HG03196 (cell line): ENCODE measurements at regions not wholly inside any gene's neighbourhood (a gene's known extent, or its start where the extent isn't known, plus 50 kb on each side); places are given as distances from the start of the nearest gene placed in this dataset.
A peak's percentile ranks its signal among the peaks of the same experiment; 100 is the strongest.

Source experiments
- ATAC-seq: cut with Tn5 transposase; IDR thresholded peaks from one replicate; pipeline ENCODE4 v1.9.1; 2021; ENCODE audit not compliant: unreplicated experiment

- no peak for ATAC-seq
Measured at GRCh38 chr1:118366286-118366685, 181.3 kb upstream of the SPAG17 start.

DNA sequence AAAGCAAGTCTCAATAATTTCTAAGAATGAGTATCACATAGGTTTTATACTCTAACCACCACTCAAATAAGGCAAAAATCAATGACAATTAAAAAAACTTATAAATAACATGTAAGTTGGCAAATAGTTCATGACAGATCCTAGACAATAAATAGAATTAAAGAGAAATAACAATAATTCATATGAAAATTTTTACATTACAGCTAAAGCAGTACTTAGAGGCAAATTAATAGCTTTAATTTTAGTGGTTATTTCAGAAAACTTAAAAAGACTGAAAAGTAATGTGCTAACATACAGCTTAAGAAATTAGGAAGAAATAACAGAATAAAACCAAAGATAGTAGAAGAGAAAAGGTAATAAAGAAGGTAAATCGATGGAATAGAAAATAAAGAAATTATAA is 179.9 kb upstream of the SPAG17 start:
- no peak for ATAC-seq

DNA sequence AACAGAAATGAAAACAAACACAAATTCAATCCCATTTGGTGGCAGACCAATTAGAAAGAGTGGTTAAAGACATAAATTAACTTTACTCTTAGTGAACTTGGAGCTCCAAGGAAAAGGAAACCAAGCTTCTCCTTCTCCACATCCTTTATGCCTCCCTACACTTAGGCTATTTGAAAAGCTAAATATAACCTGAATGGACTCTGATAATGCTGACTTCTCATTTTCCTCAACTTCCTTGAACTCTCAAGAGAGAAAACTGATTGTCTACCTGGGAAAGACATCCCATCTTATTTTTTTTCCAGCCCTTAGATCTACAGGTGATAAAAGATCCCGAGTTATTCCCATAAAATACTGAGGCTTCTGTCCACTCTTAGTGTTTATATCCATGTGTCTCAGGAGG is 178.4 kb upstream of the SPAG17 start:
- ATAC-seq, result no peak

GRCh38 chr1:118360817-118361216 is 175.8 kb upstream of the SPAG17 start:
- ATAC-seq, result no peak

DNA sequence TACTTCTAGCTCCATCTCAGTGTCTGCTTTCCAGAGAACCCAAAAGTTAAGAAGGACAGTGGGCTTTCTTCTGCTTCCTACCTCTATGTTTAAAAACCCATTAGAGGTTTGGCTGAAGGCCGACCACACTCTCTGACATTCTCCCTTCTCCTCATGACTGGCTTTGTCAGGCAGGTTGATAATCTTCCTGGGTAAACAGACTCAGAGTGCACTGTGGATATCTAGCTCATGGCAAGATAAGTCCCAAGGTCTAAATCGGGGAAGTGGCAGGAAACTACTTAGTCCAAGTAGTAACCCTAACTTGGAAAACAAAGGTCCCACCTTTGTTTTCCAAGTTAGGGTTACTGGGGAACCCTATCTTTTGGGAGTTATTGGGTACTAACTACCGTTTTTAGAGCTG is 161.9 kb upstream of the SPAG17 start:
- no peak for ATAC-seq

DNA sequence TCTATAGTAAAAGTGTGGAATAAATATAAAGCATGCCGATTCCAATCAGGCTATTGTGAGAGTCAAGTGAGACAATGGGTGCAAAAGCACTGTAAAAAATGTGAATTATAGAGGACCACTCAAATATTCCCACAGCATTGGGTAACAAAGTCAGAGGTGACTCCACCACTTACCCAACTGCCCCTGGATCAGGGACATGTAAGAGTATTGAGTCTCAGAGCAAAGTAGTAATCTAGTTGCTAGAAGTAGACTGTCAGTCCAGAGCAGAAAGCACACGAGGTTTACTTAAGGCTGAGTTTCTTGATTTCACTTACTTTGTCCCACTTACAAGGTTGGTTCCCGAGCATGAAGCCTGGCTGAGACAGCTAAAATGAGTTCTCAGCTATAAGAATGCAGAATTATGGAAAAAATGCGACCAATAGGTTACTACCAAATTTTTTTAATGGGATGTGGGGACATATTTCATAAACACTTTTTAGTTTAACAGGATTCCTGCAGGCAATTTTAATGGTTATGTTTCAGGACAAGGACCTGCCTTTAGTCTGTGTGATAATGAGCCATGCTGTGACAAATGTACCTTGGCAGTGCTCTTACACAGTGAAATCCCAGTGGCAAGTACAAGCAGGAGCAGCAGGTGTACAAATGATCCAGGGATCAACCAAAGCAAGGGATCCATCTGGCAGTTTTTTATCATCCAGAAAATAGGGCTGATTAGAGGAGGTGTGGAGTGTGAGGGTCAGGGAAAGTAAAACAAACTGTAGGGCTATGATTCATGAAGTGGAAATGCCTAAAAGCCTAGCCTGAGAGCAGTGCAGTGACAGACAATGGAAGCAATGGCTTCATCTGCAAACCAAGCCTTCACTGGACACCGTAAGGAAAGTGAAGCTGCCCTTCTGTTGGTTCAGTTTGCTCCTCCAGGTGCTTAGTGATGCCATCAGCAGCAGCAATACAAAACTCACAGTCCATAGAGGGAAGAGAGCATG is 156.2 kb upstream of the SPAG17 start:
- no peak for ATAC-seq

GRCh38 chr1:118339400-118340124 is 154.5 kb upstream of the SPAG17 start:
- ATAC-seq, result no peak

DNA sequence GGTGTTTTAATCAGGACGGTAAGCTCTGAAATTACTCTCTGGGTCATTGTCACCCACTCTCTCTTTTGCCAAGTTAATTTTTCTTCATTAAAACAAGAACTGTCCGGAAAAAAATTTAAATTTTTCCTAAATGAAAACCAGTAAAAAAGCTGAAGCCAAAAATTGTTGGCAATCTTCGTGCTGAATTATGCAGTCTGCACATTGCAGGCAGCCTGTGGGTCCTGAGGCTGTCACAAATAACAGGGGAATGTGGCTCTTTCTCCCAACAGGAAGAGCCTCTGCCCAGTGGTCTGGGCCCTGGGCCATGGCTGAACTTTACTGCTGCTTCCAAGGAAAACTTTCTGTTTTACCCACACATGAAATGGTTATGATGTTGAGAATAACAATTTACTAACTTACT is 153.9 kb upstream of the SPAG17 start:
- ATAC-seq, result no peak

DNA sequence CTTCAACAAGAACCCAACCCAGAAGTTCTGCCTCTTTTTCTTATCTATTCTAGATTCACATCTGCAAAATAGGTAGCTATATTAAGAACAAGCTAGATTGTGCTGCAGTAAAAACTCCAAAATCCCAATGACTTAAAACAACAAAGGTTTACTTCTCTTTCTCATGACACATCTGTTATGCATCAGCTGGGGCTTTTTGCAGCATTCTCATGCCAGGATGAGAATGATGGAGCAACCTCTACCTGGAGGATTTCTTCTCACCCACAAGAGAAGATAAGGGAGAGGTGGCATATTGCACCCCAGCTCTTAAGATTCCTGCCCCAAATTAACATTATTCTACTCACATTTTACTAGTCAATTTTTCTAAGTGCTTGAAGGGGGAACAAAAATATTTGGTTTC is 152.3 kb upstream of the SPAG17 start:
- ATAC-seq, result no peak

- ATAC-seq, result peak; percentile 89
Measured at GRCh38 chr1:118335331-118335732, 150.3 kb upstream of the SPAG17 start.

DNA sequence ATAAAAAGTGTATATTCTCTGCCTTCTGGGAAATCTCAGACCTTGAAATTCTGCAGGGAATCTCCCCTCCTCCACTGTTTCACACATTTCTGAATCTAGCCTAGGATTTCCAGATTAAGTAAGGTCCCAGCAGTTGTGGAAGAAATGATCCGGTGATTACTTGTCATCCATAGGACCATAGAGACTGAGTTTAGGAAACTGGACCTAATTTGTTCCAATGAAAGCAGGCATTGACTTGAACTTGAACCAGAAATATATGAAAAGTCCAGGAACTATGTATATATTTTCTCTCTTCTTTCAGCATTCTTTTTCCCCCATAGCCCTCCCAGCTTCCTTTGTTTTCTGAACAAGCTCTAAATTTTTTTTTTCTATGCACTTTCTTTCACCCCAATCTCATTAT is 149.5 kb upstream of the SPAG17 start:
- ATAC-seq, result no peak

DNA sequence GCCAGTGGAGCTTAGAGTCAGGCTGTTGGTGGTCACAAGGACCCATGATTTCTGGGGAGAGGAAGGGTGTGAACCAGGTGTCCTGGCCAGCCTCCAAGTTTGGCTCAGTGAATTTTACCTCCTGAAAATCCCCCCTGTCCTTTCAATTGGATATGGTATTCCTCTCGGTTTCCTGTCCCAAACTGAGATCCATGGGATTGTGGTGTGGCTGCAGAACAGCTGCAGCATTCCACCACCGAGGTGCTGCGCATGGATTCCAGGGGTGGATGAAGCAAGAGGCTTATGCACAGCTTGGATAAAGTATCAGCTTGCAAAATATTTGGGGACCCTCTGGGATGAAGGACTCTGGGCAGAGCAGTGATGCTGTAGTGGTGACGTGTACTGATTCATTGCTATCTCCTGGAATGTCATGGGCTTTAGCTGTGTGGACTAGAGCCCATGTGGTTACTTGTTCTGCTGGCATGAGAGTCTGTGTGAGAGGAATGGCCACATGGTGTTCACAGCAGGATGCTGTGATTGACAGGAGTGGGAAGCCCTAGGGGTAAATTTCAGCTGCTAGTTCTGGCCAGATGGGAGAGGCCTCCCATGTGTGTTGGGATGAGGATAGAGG is 148.7 kb upstream of the SPAG17 start:
- ATAC-seq, result no peak

DNA sequence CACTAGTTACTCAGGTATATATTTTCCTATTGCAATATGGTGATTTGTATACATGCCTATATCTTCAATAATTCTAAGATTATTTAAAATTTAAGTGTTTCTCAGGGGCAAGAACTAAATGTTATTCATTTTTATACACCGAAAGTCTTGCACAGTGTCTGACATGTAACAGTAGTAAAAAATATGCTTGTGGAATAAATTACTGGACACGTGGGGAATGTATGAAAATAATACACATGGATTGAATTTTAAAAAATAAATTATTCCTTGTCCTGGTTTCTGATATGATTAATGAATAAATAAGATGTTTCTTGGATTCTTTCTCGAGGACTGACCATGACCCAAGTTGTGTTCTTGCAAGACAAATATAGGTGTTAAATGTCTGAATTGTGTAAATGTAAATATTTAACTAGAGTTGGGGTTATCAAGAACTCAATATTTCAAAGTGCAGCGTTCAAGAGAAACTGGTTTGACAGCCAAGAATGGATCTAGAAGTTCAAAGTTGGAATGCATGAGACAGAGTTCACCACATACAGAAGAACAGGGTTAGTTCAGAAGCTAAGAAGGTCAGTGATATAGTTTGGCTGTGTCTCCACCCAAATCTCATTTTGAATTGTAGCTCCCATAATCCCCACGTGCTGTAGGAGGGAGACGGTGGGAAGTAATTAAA is 142.1 kb upstream of the SPAG17 start:
- no peak for ATAC-seq

- ATAC-seq, result no peak
Measured at GRCh38 chr1:118325550-118326225, 140.7 kb upstream of the SPAG17 start.

GRCh38 chr1:118323246-118323645 is 138.2 kb upstream of the SPAG17 start:
- no peak for ATAC-seq

DNA sequence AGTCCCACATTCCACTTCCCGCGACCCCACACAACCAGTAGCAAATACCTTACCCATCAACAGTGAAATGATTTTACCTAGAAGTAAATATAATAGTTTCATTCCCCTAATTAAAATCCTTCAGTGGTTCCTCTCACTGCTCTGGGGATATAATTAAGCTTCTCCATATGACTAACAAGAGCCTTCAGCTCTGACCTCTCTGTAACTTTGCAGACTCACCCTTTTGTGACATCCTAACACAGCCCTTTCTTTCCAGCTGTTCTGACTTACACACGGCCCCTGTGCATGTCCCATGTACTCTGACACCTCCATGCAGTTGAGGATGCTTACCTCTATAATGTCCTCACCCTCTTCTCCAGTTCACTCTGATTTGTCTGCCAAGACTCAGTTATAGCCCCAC is 137.3 kb upstream of the SPAG17 start:
- no peak for ATAC-seq

DNA sequence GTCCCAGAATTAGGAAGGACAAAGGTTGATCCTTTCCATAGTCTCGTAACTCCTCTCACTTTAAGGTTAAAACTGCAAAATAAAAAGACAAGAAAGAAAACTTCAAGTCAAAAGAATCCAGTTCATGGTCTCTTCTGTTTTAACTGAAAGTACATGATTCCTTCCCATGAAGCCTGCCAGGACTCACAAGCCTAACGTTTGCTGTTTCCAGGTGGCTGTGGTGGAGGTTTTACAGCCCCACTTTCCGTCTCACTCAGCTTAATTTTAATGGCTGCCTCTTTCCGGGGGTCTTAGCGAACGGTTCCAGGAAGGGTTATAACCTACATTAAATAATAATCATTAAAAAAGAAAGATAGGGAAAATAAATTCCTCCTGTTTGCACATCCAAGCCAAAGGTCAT is 136.8 kb upstream of the SPAG17 start:
- no peak for ATAC-seq

GRCh38 chr1:118317842-118318614 is 133.0 kb upstream of the SPAG17 start:
- ATAC-seq, result no peak

- no peak for ATAC-seq
Measured at GRCh38 chr1:118306851-118307250, 121.8 kb upstream of the SPAG17 start.
